HG02938 (cell line): ENCODE measurements at regions not wholly inside any gene's neighbourhood (a gene's known extent, or its start where the extent isn't known, plus 50 kb on each side); places are given as distances from the start of the nearest gene placed in this dataset.

Experiments used
- ATAC-seq: cut with Tn5 transposase; IDR thresholded peaks from one replicate; pipeline ENCODE4 v1.9.1; 2021; ENCODE audit warnings: mild to moderate bottlenecking, moderate library complexity; ENCODE audit not compliant: unreplicated experiment

- no peak for ATAC-seq
Observed at GRCh38 chr13:75061909-75062308, 420.1 kb downstream of the TBC1D4 start.

- ATAC-seq = no peak
Observed at GRCh38 chr13:75055296-75055695, 426.7 kb downstream of the TBC1D4 start.

- ATAC-seq = no peak
Observed at GRCh38 chr13:75052616-75053015, 429.4 kb downstream of the TBC1D4 start.

GRCh38 chr13:75050419-75051046 lies 431.4 kb downstream of the TBC1D4 start:
- ATAC-seq = no peak

GRCh38 chr13:75049735-75050335 lies 432.1 kb downstream of the TBC1D4 start:
- ATAC-seq = no peak

GRCh38 chr13:75042807-75043206 lies 439.2 kb downstream of the TBC1D4 start:
- no peak for ATAC-seq

- no peak for ATAC-seq
Observed at GRCh38 chr13:75038393-75039113, 443.4 kb downstream of the TBC1D4 start.

- no peak for ATAC-seq
Observed at GRCh38 chr13:75025956-75026355, 456.0 kb downstream of the TBC1D4 start.

GRCh38 chr13:75024602-75025001 lies 457.4 kb downstream of the TBC1D4 start:
- no peak for ATAC-seq

- ATAC-seq = no peak
Observed at GRCh38 chr13:75023609-75024008, 458.4 kb downstream of the TBC1D4 start.

- ATAC-seq = no peak
Observed at GRCh38 chr13:75021151-75021550, 460.8 kb downstream of the TBC1D4 start.

- ATAC-seq = no peak
Observed at GRCh38 chr13:75016225-75016624, 465.7 kb downstream of the TBC1D4 start.

GRCh38 chr13:75013818-75014217 lies 468.2 kb downstream of the TBC1D4 start:
- ATAC-seq = no peak

GRCh38 chr13:75010941-75011340 lies 471.0 kb downstream of the TBC1D4 start:
- ATAC-seq = no peak

GRCh38 chr13:75008926-75009325 lies 473.0 kb downstream of the TBC1D4 start:
- ATAC-seq = no peak

GRCh38 chr13:74990992-74991391 lies 491.0 kb downstream of the TBC1D4 start:
- ATAC-seq = no peak

- ATAC-seq = no peak
Observed at GRCh38 chr13:74987124-74987690, 494.8 kb downstream of the TBC1D4 start.

GRCh38 chr13:74986609-74987008 lies 495.4 kb downstream of the TBC1D4 start:
- ATAC-seq = no peak

- no peak for ATAC-seq
Observed at GRCh38 chr13:74979703-74980102, 502.3 kb downstream of the TBC1D4 start.

GRCh38 chr13:74978591-74978990 lies 503.4 kb downstream of the TBC1D4 start:
- ATAC-seq = no peak

GRCh38 chr13:74977498-74977897 lies 504.5 kb downstream of the TBC1D4 start:
- no peak for ATAC-seq

- ATAC-seq = no peak
Observed at GRCh38 chr13:74975111-74975510, 506.9 kb downstream of the TBC1D4 start.
